ENCODE measurements at regions not wholly inside any gene's neighbourhood (a gene's known extent, or its start where the extent isn't known, plus 50 kb on each side); places are given as distances from the start of the nearest gene placed in this dataset.

GRCh38 chr2:118613737-118614136, 233.7 kb downstream of the EN1 start:
- Histone ChIP-seq H4K20me1 (ENCODE audit: insufficient read depth, low read length) (no peaks in the 10 kb centered on the region), H3K9me3 (ENCODE audit: low read length) (no peaks in the 10 kb centered on the region), H3K4me3 (ENCODE audit: low read depth, low read length, poor library complexity, severe bottlenecking) (no peak overlapping the region), H2AFZ (ENCODE audit: low read length) (no peak overlapping the region), H3K4me2 (ENCODE audit: low read length) (no peak overlapping the region), H3K4me1 (ENCODE audit: insufficient read depth, low read length, severe bottlenecking) (no peaks in the 10 kb centered on the region), H3K27me3 (ENCODE audit: insufficient read depth, low read length) (no peaks in the 10 kb centered on the region), H3K9ac (ENCODE audit: low read length) (no peak overlapping the region), H3K27ac (ENCODE audit: low read depth, low read length, poor library complexity, severe bottlenecking) (no peak overlapping the region), H3K36me3 (ENCODE audit: insufficient read depth, low read length) (no peaks in the 10 kb centered on the region), H3K9me2 (ENCODE audit: low read depth, low read length) (no peaks in the 10 kb centered on the region), H3K79me2 (ENCODE audit: insufficient read depth, low read length) (no peaks in the 10 kb centered on the region), H3F3A (ENCODE audit: insufficient read depth, low read length) (no peaks in the 10 kb centered on the region)
- TF ChIP-seq EZH2 (IDR thresholded peaks at IDR 0.05; ENCODE audit: borderline replicate concordance, low read length) (no peak), CTCF (IDR thresholded peaks at IDR 0.05; ENCODE audit: low read length) (no peak)

GRCh38 chr2:118611691-118612090, 235.8 kb downstream of the EN1 start:
- TF ChIP-seq CTCF (IDR thresholded peaks at IDR 0.05; ENCODE audit: low read length) (no peak), EZH2 (IDR thresholded peaks at IDR 0.05; ENCODE audit: borderline replicate concordance, low read length) (no peak)
- no peak overlapping the region for H3K9ac ChIP-seq (ENCODE audit: low read length)
- H3K4me2 ChIP-seq (ENCODE audit: low read length): no peak overlapping the region

GRCh38 chr2:118609138-118609537, 238.3 kb downstream of the EN1 start:
- Histone ChIP-seq H3K27me3 (ENCODE audit: insufficient read depth, low read length) (no peaks in the 10 kb centered on the region), H3K4me2 (ENCODE audit: low read length) (no peak overlapping the region), H3K9ac (ENCODE audit: low read length) (no peak overlapping the region), H3K9me3 (ENCODE audit: low read length) (no peaks in the 10 kb centered on the region), H2AFZ (ENCODE audit: low read length) (no peak overlapping the region), H3F3A (ENCODE audit: insufficient read depth, low read length) (no peaks in the 10 kb centered on the region), H3K27ac (ENCODE audit: low read depth, low read length, poor library complexity, severe bottlenecking) (no peak overlapping the region), H3K9me2 (ENCODE audit: low read depth, low read length) (no peaks in the 10 kb centered on the region), H4K20me1 (ENCODE audit: insufficient read depth, low read length) (no peaks in the 10 kb centered on the region), H3K4me1 (ENCODE audit: insufficient read depth, low read length, severe bottlenecking) (no peaks in the 10 kb centered on the region), H3K36me3 (ENCODE audit: insufficient read depth, low read length) (no peaks in the 10 kb centered on the region), H3K4me3 (ENCODE audit: low read depth, low read length, poor library complexity, severe bottlenecking) (no peak overlapping the region), H3K79me2 (ENCODE audit: insufficient read depth, low read length) (no peaks in the 10 kb centered on the region)
- TF ChIP-seq CTCF (IDR thresholded peaks at IDR 0.05; ENCODE audit: low read length) (no peak), EZH2 (IDR thresholded peaks at IDR 0.05; ENCODE audit: borderline replicate concordance, low read length) (no peak)

More at GRCh38 chr2:118611691-118612090, 235.8 kb downstream of the EN1 start:
- Histone ChIP-seq H3K4me3 (ENCODE audit: low read depth, low read length, poor library complexity, severe bottlenecking) (no peak overlapping the region), H3K9me3 (ENCODE audit: low read length) (no peaks in the 10 kb centered on the region), H3K79me2 (ENCODE audit: insufficient read depth, low read length) (no peaks in the 10 kb centered on the region), H4K20me1 (ENCODE audit: insufficient read depth, low read length) (no peaks in the 10 kb centered on the region), H3K27me3 (ENCODE audit: insufficient read depth, low read length) (no peaks in the 10 kb centered on the region), H3K27ac (ENCODE audit: low read depth, low read length, poor library complexity, severe bottlenecking) (no peak overlapping the region), H3K9me2 (ENCODE audit: low read depth, low read length) (no peaks in the 10 kb centered on the region), H3K4me1 (ENCODE audit: insufficient read depth, low read length, severe bottlenecking) (no peaks in the 10 kb centered on the region), H3F3A (ENCODE audit: insufficient read depth, low read length) (no peaks in the 10 kb centered on the region), H3K36me3 (ENCODE audit: insufficient read depth, low read length) (no peaks in the 10 kb centered on the region), H2AFZ (ENCODE audit: low read length) (no peak overlapping the region)
